ENCODE measurements at regions not wholly inside any gene's neighbourhood (a gene's known extent, or its start where the extent isn't known, plus 50 kb on each side); places are given as distances from the start of the nearest gene placed in this dataset.
A peak's percentile ranks its signal among the peaks of the same experiment; 100 is the strongest.

GRCh38 chr9:13461414-13461991, 182.0 kb upstream of the MPDZ start:
- Histone ChIP-seq H3K36me3 (no peaks in the 10 kb centered on the region), H3K27ac (no peak overlapping the region), H3K27me3 (ENCODE audit: insufficient read depth, low read depth, severe bottlenecking) (no peaks in the 10 kb centered on the region), H3K4me3 (ENCODE audit: low read depth, low read length) (no peak overlapping the region), H3K9me3 (ENCODE audit: severe bottlenecking) (no peaks in the 10 kb centered on the region)
- no peak for TF ChIP-seq CTCF (IDR thresholded peaks at IDR 0.05; ENCODE audit: low read depth, low read length)
- no peak for DNase-seq

- DNase-seq, result no peak
- no peaks in the 10 kb centered on the region for H3K9me3 ChIP-seq (ENCODE audit: severe bottlenecking)
- no peak overlapping the region for H3K4me3 ChIP-seq (ENCODE audit: low read depth, low read length)
- no peaks in the 10 kb centered on the region for H3K36me3 ChIP-seq
- no peaks in the 10 kb centered on the region for H3K27me3 ChIP-seq (ENCODE audit: insufficient read depth, low read depth, severe bottlenecking)
- TF ChIP-seq CTCF (IDR thresholded peaks at IDR 0.05; ENCODE audit: low read depth, low read length), result no peak
- H3K27ac ChIP-seq, result peak overlapping the region; percentile 11; the same call in 1 of the 2 replicates
These were observed 179.6 kb upstream of the MPDZ start for GRCh38 chr9:13459071-13459470.

GRCh38 chr9:13457795-13458194, 178.3 kb upstream of the MPDZ start:
- no peaks in the 10 kb centered on the region for H3K27me3 ChIP-seq (ENCODE audit: insufficient read depth, low read depth, severe bottlenecking)
- no peaks in the 10 kb centered on the region for H3K36me3 ChIP-seq
- no peaks in the 10 kb centered on the region for H3K9me3 ChIP-seq (ENCODE audit: severe bottlenecking)
- H3K27ac ChIP-seq, result no peak overlapping the region
- DNase-seq, result no peak
- H3K4me3 ChIP-seq (ENCODE audit: low read depth, low read length), result no peak overlapping the region
- TF ChIP-seq CTCF (IDR thresholded peaks at IDR 0.05; ENCODE audit: low read depth, low read length), result no peak

- Histone ChIP-seq H3K9me3 (ENCODE audit: severe bottlenecking) (no peaks in the 10 kb centered on the region), H3K4me3 (ENCODE audit: low read depth, low read length) (no peak overlapping the region), H3K27me3 (ENCODE audit: insufficient read depth, low read depth, severe bottlenecking) (no peaks in the 10 kb centered on the region), H3K27ac (no peak overlapping the region), H3K36me3 (no peaks in the 10 kb centered on the region)
- no peak for TF ChIP-seq CTCF (IDR thresholded peaks at IDR 0.05; ENCODE audit: low read depth, low read length)
- DNase-seq, result no peak
These were observed 171.2 kb upstream of the MPDZ start for GRCh38 chr9:13450723-13451122.

- no peak for TF ChIP-seq CTCF (IDR thresholded peaks at IDR 0.05; ENCODE audit: low read depth, low read length)
- DNase-seq, result no peak
- Histone ChIP-seq H3K9me3 (ENCODE audit: severe bottlenecking) (no peaks in the 10 kb centered on the region), H3K4me3 (ENCODE audit: low read depth, low read length) (no peak overlapping the region), H3K27ac (no peak overlapping the region), H3K27me3 (ENCODE audit: insufficient read depth, low read depth, severe bottlenecking) (no peaks in the 10 kb centered on the region), H3K36me3 (no peaks in the 10 kb centered on the region)
These were observed 169.0 kb upstream of the MPDZ start for GRCh38 chr9:13448482-13448881.

GRCh38 chr9:13447843-13448422, 168.4 kb upstream of the MPDZ start:
- no peaks in the 10 kb centered on the region for H3K9me3 ChIP-seq (ENCODE audit: severe bottlenecking)
- H3K4me3 ChIP-seq (ENCODE audit: low read depth, low read length), result no peak overlapping the region
- no peak for DNase-seq
- no peak overlapping the region for H3K27ac ChIP-seq
- H3K27me3 ChIP-seq (ENCODE audit: insufficient read depth, low read depth, severe bottlenecking), result no peaks in the 10 kb centered on the region
- no peak for TF ChIP-seq CTCF (IDR thresholded peaks at IDR 0.05; ENCODE audit: low read depth, low read length)
- no peaks in the 10 kb centered on the region for H3K36me3 ChIP-seq
